ENCODE measurements at regions not wholly inside any gene's neighbourhood (a gene's known extent, or its start where the extent isn't known, plus 50 kb on each side); places are given as distances from the start of the nearest gene placed in this dataset.
"Not testable (repeated sequence)": the region's sequence is repeated elsewhere in the genome, so short reads cannot be mapped to it uniquely, and the experiment has no call there.

GRCh38 chr16:27642756-27643155 is 92.8 kb downstream of the KATNIP start:
- H3K9me3 Mint-ChIP-seq, result no peaks in the 10 kb centered on the region
- H3K27ac Mint-ChIP-seq, result no peak overlapping the region
- no peaks in the 10 kb centered on the region for H3K4me1 Mint-ChIP-seq (ENCODE audit: low read depth)
- no peak for ATAC-seq (replicated peaks in 1 of 2)
- DNase-seq, result peak in 1 of 2 donors; percentile 5
- H3K36me3 Mint-ChIP-seq (ENCODE audit: insufficient read depth in 2 of 2), result peaks cover 1 to 3% of the 10 kb centered on the region in 2 donors
- no peak overlapping the region for H3K4me3 Mint-ChIP-seq
- H3K27me3 Mint-ChIP-seq (ENCODE audit: low read depth), result no peaks in the 10 kb centered on the region

GRCh38 chr16:27644165-27644564 is 94.2 kb downstream of the KATNIP start:
- ATAC-seq (replicated peaks in 1 of 2), result no peak
- Mint-ChIP-seq H3K9me3 (no peaks in the 10 kb centered on the region), H3K4me1 (ENCODE audit: low read depth) (no peaks in the 10 kb centered on the region), H3K36me3 (ENCODE audit: insufficient read depth in 2 of 2) (peaks cover 1 to 3% of the 10 kb centered on the region in 2 donors), H3K27me3 (ENCODE audit: low read depth) (no peaks in the 10 kb centered on the region), H3K27ac (no peak overlapping the region), H3K4me3 (no peak overlapping the region)
- DNase-seq, result no peak

GRCh38 chr16:27645396-27645795 is 95.5 kb downstream of the KATNIP start:
- H3K4me3 Mint-ChIP-seq, result no peak overlapping the region
- DNase-seq, result no peak

GRCh38 chr16:27646806-27647205 is 96.9 kb downstream of the KATNIP start:
- Mint-ChIP-seq H3K36me3 (ENCODE audit: insufficient read depth in 2 of 2) (peaks cover 1 to 3% of the 10 kb centered on the region in 2 donors), H3K4me1 (ENCODE audit: low read depth) (no peaks in the 10 kb centered on the region), H3K9me3 (no peaks in the 10 kb centered on the region), H3K27me3 (ENCODE audit: low read depth) (no peaks in the 10 kb centered on the region), H3K4me3 (no peak overlapping the region), H3K27ac (no peak overlapping the region)
- DNase-seq (no peak), ATAC-seq (replicated peaks in 1 of 2) (peak in 1 of 2 donors; percentile 17)

More at GRCh38 chr16:27645396-27645795, 95.5 kb downstream of the KATNIP start:
- ATAC-seq (replicated peaks in 1 of 2), result no peak
- Mint-ChIP-seq H3K9me3 (no peaks in the 10 kb centered on the region), H3K27me3 (ENCODE audit: low read depth) (no peaks in the 10 kb centered on the region), H3K4me1 (ENCODE audit: low read depth) (no peaks in the 10 kb centered on the region), H3K36me3 (ENCODE audit: insufficient read depth in 2 of 2) (peaks cover 1 to 3% of the 10 kb centered on the region in 2 donors), H3K27ac (no peak overlapping the region)

- H3K36me3 Mint-ChIP-seq (ENCODE audit: insufficient read depth in 2 of 2), result no peaks in the 10 kb centered on the region
- H3K4me1 Mint-ChIP-seq (ENCODE audit: low read depth), result no peaks in the 10 kb centered on the region
- H3K4me3 Mint-ChIP-seq, result no peak overlapping the region
- H3K27me3 Mint-ChIP-seq (ENCODE audit: low read depth), result no peaks in the 10 kb centered on the region
- DNase-seq (no peak), ATAC-seq (replicated peaks in 1 of 2) (no peak)
- no peaks in the 10 kb centered on the region for H3K9me3 Mint-ChIP-seq
- no peak overlapping the region for H3K27ac Mint-ChIP-seq
Observed at GRCh38 chr16:27649021-27649420, 99.1 kb downstream of the KATNIP start.

- no peaks in the 10 kb centered on the region for H3K4me1 Mint-ChIP-seq (ENCODE audit: low read depth)
- no peak for DNase-seq
- H3K36me3 Mint-ChIP-seq (ENCODE audit: insufficient read depth in 2 of 2), result no peaks in the 10 kb centered on the region
- ATAC-seq (replicated peaks in 1 of 2), result no peak
- no peak overlapping the region for H3K4me3 Mint-ChIP-seq
- no peaks in the 10 kb centered on the region for H3K9me3 Mint-ChIP-seq
- H3K27me3 Mint-ChIP-seq (ENCODE audit: low read depth), result no peaks in the 10 kb centered on the region
- H3K27ac Mint-ChIP-seq, result no peak overlapping the region
Observed at GRCh38 chr16:27650073-27650701, 100.2 kb downstream of the KATNIP start.

- Mint-ChIP-seq H3K27ac (no peak overlapping the region), H3K4me1 (ENCODE audit: low read depth) (no peaks in the 10 kb centered on the region)
Observed at GRCh38 chr16:27651301-27651700, 101.4 kb downstream of the KATNIP start.

GRCh38 chr16:27657811-27658210 is 107.9 kb downstream of the KATNIP start:
- Mint-ChIP-seq H3K9me3 (no peaks in the 10 kb centered on the region), H3K36me3 (ENCODE audit: insufficient read depth in 2 of 2) (peaks cover 0 to 3% of the 10 kb centered on the region in 2 donors), H3K4me1 (ENCODE audit: low read depth) (no peaks in the 10 kb centered on the region), H3K27me3 (ENCODE audit: low read depth) (no peaks in the 10 kb centered on the region), H3K27ac (no peak overlapping the region), H3K4me3 (no peak overlapping the region)
- DNase-seq (no peak), ATAC-seq (replicated peaks in 1 of 2) (no peak)

More at GRCh38 chr16:27651301-27651700, 101.4 kb downstream of the KATNIP start:
- Mint-ChIP-seq H3K36me3 (ENCODE audit: insufficient read depth in 2 of 2) (peaks cover 0 to under 1% of the 10 kb centered on the region in 2 donors), H3K4me3 (no peak overlapping the region), H3K9me3 (no peaks in the 10 kb centered on the region), H3K27me3 (ENCODE audit: low read depth) (no peaks in the 10 kb centered on the region)
- no peak for ATAC-seq (replicated peaks in 1 of 2)
- DNase-seq, result no peak

GRCh38 chr16:27660507-27660906 is 110.6 kb downstream of the KATNIP start:
- ATAC-seq (replicated peaks in 1 of 2) (no peak), DNase-seq (no peak)
- no peak overlapping the region for H3K27ac Mint-ChIP-seq
- no peaks in the 10 kb centered on the region for H3K27me3 Mint-ChIP-seq (ENCODE audit: low read depth)
- H3K9me3 Mint-ChIP-seq, result no peaks in the 10 kb centered on the region
- peaks cover 0 to 3% of the 10 kb centered on the region in 2 donors for H3K36me3 Mint-ChIP-seq (ENCODE audit: insufficient read depth in 2 of 2)
- no peaks in the 10 kb centered on the region for H3K4me1 Mint-ChIP-seq (ENCODE audit: low read depth)
- no peak overlapping the region for H3K4me3 Mint-ChIP-seq

- not testable (repeated sequence) for H3K27ac Mint-ChIP-seq; H3K4me3 Mint-ChIP-seq; H3K9me3 Mint-ChIP-seq; DNase-seq; H3K36me3 Mint-ChIP-seq (ENCODE audit: insufficient read depth in 2 of 2); H3K27me3 Mint-ChIP-seq (ENCODE audit: low read depth); ATAC-seq (replicated peaks in 1 of 2); H3K4me1 Mint-ChIP-seq (ENCODE audit: low read depth)
Observed at GRCh38 chr16:27663235-27663634, 113.3 kb downstream of the KATNIP start.

- Mint-ChIP-seq H3K27me3 (ENCODE audit: low read depth) (no peaks in the 10 kb centered on the region), H3K9me3 (no peaks in the 10 kb centered on the region), H3K36me3 (ENCODE audit: insufficient read depth in 2 of 2) (no peaks in the 10 kb centered on the region), H3K4me3 (no peak overlapping the region), H3K27ac (no peak overlapping the region), H3K4me1 (ENCODE audit: low read depth) (no peaks in the 10 kb centered on the region)
- ATAC-seq (replicated peaks in 1 of 2), result no peak
- DNase-seq, result no peak
Observed at GRCh38 chr16:27665881-27666280, 115.9 kb downstream of the KATNIP start.

- H3K4me1 Mint-ChIP-seq (ENCODE audit: low read depth), result no peaks in the 10 kb centered on the region
- no peak for DNase-seq
Observed at GRCh38 chr16:27670071-27670810, 120.3 kb downstream of the KATNIP start.

GRCh38 chr16:27671410-27671809 is 121.5 kb downstream of the KATNIP start:
- H3K27ac Mint-ChIP-seq, result no peak overlapping the region
- ATAC-seq (replicated peaks in 1 of 2), result no peak
- peaks cover 0 to 2% of the 10 kb centered on the region in 2 donors for H3K9me3 Mint-ChIP-seq
- DNase-seq, result no peak
- no peaks in the 10 kb centered on the region for H3K4me1 Mint-ChIP-seq (ENCODE audit: low read depth)
- no peaks in the 10 kb centered on the region for H3K36me3 Mint-ChIP-seq (ENCODE audit: insufficient read depth in 2 of 2)
- no peaks in the 10 kb centered on the region for H3K27me3 Mint-ChIP-seq (ENCODE audit: low read depth)
- H3K4me3 Mint-ChIP-seq, result no peak overlapping the region

More at GRCh38 chr16:27670071-27670810, 120.3 kb downstream of the KATNIP start:
- Mint-ChIP-seq H3K27ac (no peak overlapping the region), H3K9me3 (peaks cover 0 to 2% of the 10 kb centered on the region in 2 donors), H3K4me3 (no peak overlapping the region), H3K27me3 (ENCODE audit: low read depth) (no peaks in the 10 kb centered on the region), H3K36me3 (ENCODE audit: insufficient read depth in 2 of 2) (no peaks in the 10 kb centered on the region)
- no peak for ATAC-seq (replicated peaks in 1 of 2)
